ENCODE measurements at regions not wholly inside any gene's neighbourhood (a gene's known extent, or its start where the extent isn't known, plus 50 kb on each side); places are given as distances from the start of the nearest gene placed in this dataset.
A peak's percentile ranks its signal among the peaks of the same experiment; 100 is the strongest.
"Not testable (repeated sequence)": the region's sequence is repeated elsewhere in the genome, so short reads cannot be mapped to it uniquely, and the experiment has no call there.

GRCh38 chr10:3961082-3961481, 176.1 kb upstream of the KLF6 start:
- DNase-seq = no peak

- no peak for DNase-seq
These were observed 175.5 kb upstream of the KLF6 start for GRCh38 chr10:3960496-3960895.

DNA sequence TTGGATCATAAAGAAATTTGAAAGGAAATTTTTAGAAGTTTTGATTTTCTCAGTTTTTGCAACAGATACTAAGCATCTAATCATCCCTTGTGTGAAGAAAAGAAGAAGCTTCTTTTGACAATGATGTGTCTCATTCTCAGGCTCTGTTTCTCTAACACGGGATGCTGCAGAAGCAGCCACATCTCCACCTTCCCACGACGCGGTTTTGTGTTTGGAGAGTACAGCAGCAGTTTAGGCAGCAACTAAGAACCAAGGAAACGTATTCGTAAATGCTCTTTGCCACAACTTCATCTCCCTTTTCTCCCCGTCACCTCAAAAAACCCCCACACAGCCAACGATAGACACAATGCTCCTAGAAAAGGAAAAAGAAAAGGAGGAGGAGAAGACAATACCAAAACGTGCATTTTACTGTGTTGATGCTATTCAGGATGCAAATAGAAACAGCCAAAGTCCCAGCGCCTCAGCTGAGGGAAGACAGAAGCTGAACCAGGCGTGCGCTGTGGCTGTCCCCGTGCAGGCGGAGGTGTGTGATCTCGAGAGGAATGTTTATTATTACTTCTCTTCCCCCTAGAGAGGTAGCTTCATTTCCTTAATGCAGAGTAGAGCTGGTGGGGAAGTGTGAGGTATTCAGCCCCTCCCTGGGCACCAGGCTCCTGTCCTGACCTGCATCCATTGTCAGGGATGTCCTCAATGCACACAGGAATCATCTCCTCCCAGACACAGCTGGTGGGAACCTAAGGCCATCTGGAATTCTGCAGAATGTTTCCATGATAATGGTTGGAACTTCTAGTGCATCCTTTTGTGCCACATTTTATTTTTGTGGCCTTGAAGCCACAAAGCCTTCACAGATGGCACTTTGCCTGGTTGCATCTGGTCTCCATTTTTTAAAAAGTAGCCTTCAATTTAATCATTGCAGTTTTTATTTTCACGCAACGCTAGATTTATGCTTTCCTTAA, 174.6 kb upstream of the KLF6 start:
- no peak for DNase-seq

DNA sequence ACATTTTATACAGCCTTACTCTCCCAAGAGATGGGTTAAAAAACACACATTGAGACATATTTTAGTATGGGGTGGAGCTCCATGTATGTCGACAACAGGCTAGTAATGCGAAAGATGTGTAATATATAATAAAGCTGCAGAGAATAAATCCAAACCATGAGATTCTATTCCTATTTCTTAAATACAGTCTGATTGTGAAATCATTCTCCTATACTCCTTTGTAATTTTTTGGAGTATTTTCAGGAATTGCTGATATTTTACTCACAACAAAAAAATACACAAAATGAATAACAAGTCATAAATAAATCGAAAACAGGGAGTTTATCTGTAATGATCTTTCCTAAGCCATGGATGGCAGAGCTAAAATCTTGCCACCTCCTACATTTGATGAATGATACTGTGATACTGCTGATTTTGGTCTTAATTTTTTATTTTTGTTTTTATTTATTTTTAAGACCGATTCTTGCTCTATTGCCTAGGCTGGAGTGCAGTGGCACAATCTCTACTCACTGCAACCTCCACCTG, 173.5 kb upstream of the KLF6 start:
- no peak for DNase-seq

GRCh38 chr10:3955955-3956617, 171.1 kb upstream of the KLF6 start:
- DNase-seq = no peak

- DNase-seq = no peak
These were observed 170.5 kb upstream of the KLF6 start for GRCh38 chr10:3955493-3955892.

DNA sequence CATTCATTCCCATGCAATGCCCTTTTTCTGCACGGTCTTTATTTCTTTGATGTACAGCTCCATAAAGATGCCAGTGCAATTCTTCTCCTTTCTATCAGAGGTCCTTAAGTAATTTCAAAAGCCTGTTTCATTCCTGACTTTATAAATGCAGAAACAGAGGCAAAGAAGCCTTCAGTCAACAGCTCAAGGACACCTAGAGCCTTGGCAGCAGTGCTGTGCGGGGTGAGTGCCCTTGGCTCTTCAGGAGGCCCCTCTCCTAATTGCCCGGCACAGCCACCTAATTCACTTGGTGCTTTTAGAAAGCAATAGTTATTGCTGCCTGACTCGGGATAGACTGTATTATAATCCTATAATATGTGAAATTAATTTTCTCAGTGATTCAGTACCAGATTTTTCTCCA, 169.6 kb upstream of the KLF6 start:
- no peak for DNase-seq

GRCh38 chr10:3954007-3954406, 169.0 kb upstream of the KLF6 start:
- DNase-seq = not testable (repeated sequence)

DNA sequence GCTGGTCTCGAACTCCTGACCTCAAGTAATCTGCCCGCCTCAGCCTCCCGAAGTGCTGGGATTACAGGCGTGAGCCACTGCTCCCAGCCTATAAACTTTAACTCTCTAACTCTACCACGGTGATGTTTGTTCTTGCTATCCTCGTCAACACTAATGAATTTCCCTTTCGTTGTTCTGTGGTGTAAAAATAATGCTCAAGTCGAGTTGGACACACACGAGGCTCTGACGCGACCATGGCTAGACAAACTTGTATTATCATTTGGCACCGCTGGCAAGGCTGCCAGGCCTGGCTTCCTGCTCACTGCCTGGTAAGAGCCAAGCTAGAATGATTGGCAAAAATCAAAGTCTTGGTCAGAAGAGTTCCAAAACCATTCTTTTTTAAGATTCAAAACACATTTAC, 167.0 kb upstream of the KLF6 start:
- DNase-seq = no peak

GRCh38 chr10:3950676-3951275, 165.8 kb upstream of the KLF6 start:
- no peak for DNase-seq

GRCh38 chr10:3949711-3950110, 164.7 kb upstream of the KLF6 start:
- no peak for DNase-seq

DNA sequence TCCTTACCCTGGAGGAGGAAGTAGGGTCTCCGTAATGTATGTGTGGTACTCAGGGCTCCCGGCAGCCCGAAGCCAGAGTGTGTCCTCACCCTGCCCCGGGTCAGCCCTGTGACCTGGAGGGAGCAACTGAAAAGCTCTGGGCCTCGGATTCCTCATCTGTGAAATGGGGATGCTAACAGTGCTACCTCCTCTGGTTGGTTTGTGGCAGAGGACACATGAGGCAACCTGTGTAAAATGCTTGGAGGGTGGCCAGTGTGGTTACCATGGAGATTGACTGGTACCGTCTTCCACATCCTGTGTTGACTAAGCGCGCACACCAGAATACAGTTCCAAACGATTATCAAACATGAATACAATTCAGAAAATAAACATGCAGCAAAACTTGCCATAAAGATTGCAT, 163.8 kb upstream of the KLF6 start:
- DNase-seq = no peak

DNA sequence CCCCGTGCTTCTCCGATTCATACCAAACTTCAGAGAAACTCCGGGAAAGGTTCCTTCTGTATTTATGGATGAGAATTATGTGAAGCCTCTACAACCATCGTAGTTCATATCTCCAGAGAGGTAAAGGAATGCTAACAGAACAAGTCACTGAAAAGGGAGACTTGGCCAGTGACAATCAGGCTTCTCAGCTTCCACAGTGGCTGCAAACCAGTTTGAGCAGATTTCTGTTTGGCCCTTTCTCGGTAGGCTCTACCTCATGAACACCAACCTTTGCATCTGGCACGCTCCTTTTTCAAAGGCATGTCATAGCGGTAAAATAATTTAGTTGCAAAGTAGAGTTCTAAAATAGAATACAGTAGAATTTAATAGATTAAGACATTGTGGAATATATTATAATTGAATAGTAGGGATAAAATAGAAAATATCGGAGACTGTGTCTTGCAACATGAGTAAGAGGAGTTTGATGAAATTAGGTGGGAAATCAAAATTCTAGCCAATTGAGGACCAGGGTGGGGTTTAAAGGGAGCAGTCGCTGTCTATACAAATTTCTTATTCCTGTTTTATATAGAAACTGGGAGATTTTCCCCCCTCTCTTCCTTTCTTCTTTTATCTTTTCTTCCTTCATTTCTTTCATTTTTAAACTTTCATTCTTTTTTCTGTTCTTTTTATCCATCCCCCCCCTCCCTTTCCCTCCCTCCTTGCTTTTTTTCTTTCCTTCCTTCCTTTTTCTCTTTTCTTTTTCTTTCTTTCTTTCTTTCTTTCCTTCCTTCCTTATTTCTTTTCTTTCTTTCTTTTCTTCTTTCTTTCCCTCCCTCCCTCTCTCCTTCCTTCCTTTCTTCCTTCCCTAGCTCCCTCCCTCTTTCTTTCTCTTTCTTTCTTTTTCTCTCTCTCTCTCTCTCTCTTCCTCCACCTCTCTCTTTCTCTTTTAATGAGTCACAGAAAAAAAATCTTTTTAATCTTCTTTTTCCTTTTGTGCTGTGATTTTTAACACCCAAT, 161.5 kb upstream of the KLF6 start:
- DNase-seq = no peak

GRCh38 chr10:3945026-3945425, 160.0 kb upstream of the KLF6 start:
- DNase-seq = no peak

- DNase-seq = no peak
These were observed 159.6 kb upstream of the KLF6 start for GRCh38 chr10:3944591-3944990.

- no peak for DNase-seq
These were observed 158.8 kb upstream of the KLF6 start for GRCh38 chr10:3943695-3944257.

DNA sequence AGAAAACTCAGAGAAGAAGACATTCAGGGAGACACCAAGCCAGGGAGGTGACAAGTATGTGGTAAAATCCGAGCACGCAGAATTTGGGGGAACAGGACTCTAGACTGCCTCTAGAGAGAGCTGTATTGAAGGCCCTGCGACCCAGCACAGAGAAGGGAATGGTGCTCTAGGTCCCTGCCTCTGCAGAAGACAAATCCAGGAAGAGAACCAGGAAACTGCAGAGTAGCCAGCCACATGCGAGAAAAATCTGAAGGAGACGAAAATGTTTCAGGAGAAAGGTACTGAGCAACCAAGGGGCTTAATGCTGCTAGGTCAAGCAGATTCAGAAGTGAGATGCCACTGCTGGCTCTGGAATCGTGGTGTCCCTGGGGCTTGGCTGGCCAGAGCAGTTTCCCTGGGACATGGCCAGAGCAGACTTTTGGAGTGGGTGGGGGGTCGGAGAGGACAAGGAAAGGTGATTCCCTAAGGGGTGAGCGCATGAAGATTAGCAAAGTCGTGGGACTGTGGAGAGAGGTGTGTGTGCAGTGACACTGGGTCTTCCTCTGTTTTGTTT, 158.0 kb upstream of the KLF6 start:
- no peak for DNase-seq

- DNase-seq = no peak
These were observed 156.7 kb upstream of the KLF6 start for GRCh38 chr10:3941676-3942075.

GRCh38 chr10:3936422-3937040, 151.5 kb upstream of the KLF6 start:
- DNase-seq = no peak

GRCh38 chr10:3935933-3936359, 150.9 kb upstream of the KLF6 start:
- peak; percentile 42 to 69 for DNase-seq

Data from right lung (tissue), 2 donors.